Vagina (tissue), 2 donors: ENCODE measurements at regions not wholly inside any gene's neighbourhood (a gene's known extent, or its start where the extent isn't known, plus 50 kb on each side); places are given as distances from the start of the nearest gene placed in this dataset.

Experiments used
- CTCF ChIP-seq, 3 experiments: fragments of 450-650 bp in 2 of 3; fragments of 200-600 bp in 1 of 3; sonication (generic) in 1 of 3; IDR thresholded peaks; one replicate each; pipeline ENCODE4 v1.5.1; 2017 to 2019; ENCODE audit warnings: antibody characterized with exemption in 3 of 3, mild to moderate bottlenecking in 2 of 3, moderate library complexity in 2 of 3
- POLR2A ChIP-seq, 2 donors: fragments of 450-650 bp; IDR thresholded peaks; one replicate each; pipeline ENCODE4 v1.6.1; 2017; ENCODE audit warnings: antibody characterized with exemption in 2 of 2, mild to moderate bottlenecking in 2 of 2, moderate library complexity in 2 of 2
- POLR2AphosphoS5 ChIP-seq, 2 donors: sonication (generic); formaldehyde crosslinking; IDR thresholded peaks; one replicate each; pipeline ENCODE4 v1.9.0; 2017; ENCODE audit warnings: antibody characterized with exemption in 2 of 2, mild to moderate bottlenecking in 2 of 2, low read depth in 1 of 2; ENCODE audit not compliant: insufficient read depth in 1 of 2

- TF ChIP-seq CTCF (IDR thresholded peaks at IDR 0.05), result no peak
- no peak for TF ChIP-seq POLR2A (IDR thresholded peaks at IDR 0.05)
- TF ChIP-seq POLR2AphosphoS5 (IDR thresholded peaks at IDR 0.05; ENCODE audit: insufficient read depth in 1 of 2, low read depth in 1 of 2), result no peak
Measured at GRCh38 chr10:104516986-104517385, 124.1 kb upstream of the SORCS3 start.
